SK-N-MC (cell line): ENCODE measurements at regions not wholly inside any gene's neighbourhood (a gene's known extent, or its start where the extent isn't known, plus 50 kb on each side); places are given as distances from the start of the nearest gene placed in this dataset.
"Not testable (repeated sequence)": the region's sequence is repeated elsewhere in the genome, so short reads cannot be mapped to it uniquely, and the experiment has no call there.

Source experiments
- DNase-seq: peaks from one replicate; pipeline ENCODE4 v3.0.0-alpha.2; 2011; ENCODE audit warnings: low read depth, low spot score
- H3K27ac ChIP-seq: fragments of 200-600 bp; sonication (generic); 2 replicates; pipeline ENCODE4 v1.5.1; 2016; ENCODE audit warnings: mixed run types
- H3K36me3 ChIP-seq: fragments of 200-600 bp; sonication (generic); 2 replicates; pipeline ENCODE4 v1.6.1; 2017; ENCODE audit warnings: antibody characterized with exemption, low read length, mixed read lengths; ENCODE audit not compliant: insufficient read depth
- H3K4me3 ChIP-seq: fragments of 200-600 bp; sonication (generic); 2 replicates; pipeline ENCODE4 v1.5.1; 2016
- H3K9ac ChIP-seq: fragments of 200-600 bp; sonication (generic); 2 replicates; pipeline ENCODE4 v1.8.0; 2017; ENCODE audit warnings: mixed run types, mixed read lengths; ENCODE audit not compliant: insufficient read length
- H3K9me3 ChIP-seq: fragments of 200-600 bp; sonication (generic); 2 replicates; pipeline ENCODE4 v1.6.1; 2017; ENCODE audit warnings: low read depth, mild to moderate bottlenecking, antibody characterized with exemption, low read length, moderate library complexity, mixed read lengths
- EZH2 ChIP-seq: fragments of 200-600 bp; sonication (generic); IDR thresholded peaks from one replicate; pipeline ENCODE4 v1.6.1; 2017; ENCODE audit warnings: antibody characterized with exemption
- FOXP2 ChIP-seq: optimal IDR thresholded peaks from 2 replicates; pipeline ENCODE3; 2011; ENCODE audit warnings: mild to moderate bottlenecking, moderate library complexity; ENCODE audit not compliant: insufficient read depth; ENCODE audit errors: extremely low read length, control extremely low read depth
- POLR2AphosphoS5 ChIP-seq: IDR thresholded peaks from 2 replicates; pipeline ENCODE4 v1.6.1; 2012; ENCODE audit warnings: mild to moderate bottlenecking, low read depth, low read length, borderline replicate concordance

DNA sequence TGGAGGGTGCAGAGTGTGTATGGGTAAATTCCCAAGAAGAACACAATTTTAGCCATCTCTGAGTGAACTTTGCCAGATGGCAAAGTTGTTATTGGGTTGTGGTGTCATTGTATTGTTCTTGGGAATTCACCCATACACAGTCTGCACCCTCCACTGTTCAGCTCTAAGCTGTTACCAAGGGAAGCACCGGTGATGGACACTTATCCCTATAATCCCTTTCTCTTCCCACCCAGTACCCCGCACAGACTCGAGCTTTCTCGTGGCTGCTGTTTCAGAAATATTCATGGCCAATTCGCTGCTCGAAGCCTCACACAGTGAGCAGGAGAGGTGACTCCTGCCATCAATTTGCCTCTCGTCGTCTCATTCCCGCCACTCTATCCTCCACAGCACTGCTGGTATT, 95.7 kb upstream of the PALMD start:
- Histone ChIP-seq H3K9ac (no peak overlapping the region), H3K27ac (no peak overlapping the region), H3K9me3 (no peaks in the 10 kb centered on the region), H3K36me3 (no peaks in the 10 kb centered on the region), H3K4me3 (no peak overlapping the region)
- no peak for DNase-seq
- TF ChIP-seq FOXP2 (no peak), POLR2AphosphoS5 (no peak), EZH2 (no peak)

DNA sequence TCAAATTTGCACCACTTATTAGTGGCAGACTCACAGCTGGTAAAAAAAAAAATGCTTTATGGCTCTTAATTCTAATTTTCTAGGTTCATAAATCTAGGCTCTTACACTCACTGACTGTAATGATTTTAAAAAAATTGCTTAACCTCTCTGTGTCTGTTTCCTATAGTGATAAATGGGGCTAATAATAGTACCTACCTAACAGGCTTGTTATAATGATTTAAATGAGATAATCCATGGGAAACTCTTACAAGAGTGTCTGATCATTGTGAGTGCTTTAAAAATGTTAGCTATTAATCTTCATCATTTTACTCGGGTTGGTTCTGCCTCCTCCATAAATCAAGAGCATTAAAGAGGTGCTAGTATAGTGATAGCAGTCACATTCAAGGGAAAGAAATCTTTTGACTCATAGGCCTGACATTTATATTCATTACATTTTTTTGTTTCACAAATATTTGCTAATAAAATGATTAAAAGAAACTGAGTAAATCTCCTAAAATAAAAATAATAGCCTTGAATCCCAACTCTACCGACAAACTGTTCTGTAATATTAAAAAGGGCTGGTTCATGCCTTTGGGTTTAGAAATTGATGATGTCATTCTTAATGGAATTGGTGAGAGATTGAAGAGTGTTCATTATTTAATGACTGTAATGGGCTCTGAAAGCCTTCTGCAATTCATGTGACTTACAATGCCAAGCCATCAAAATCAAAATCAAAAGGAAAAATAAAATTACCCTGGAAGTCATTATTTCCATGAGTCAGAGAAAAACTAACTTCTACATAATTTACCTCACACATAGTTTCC, 93.9 kb upstream of the PALMD start:
- no peak for TF ChIP-seq POLR2AphosphoS5
- TF ChIP-seq EZH2 = no peak
- TF ChIP-seq FOXP2 = no peak
- Histone ChIP-seq H3K9ac (no peak overlapping the region), H3K36me3 (no peaks in the 10 kb centered on the region), H3K27ac (no peak overlapping the region), H3K4me3 (no peak overlapping the region), H3K9me3 (no peaks in the 10 kb centered on the region)
- no peak for DNase-seq

DNA sequence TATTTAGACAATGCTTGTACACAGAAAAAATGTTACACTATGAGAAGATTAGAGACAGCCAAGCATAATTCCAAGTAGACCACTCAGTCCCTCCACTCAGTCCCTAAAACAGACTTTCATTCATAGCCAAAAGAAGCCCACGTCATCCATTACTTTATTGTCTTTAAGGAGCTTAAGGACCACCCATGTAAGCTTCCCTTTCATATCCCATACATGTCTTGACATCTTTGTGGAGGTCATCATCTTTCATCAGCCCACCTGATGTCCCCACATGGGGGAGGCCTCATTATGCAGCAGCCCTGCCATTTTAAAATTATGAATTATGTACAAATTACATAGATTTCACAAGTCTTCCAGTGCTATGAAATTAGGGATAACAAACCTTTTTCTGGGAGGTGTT, 92.6 kb upstream of the PALMD start:
- Histone ChIP-seq H3K27ac (no peak overlapping the region), H3K4me3 (no peak overlapping the region), H3K9ac (no peak overlapping the region), H3K36me3 (no peaks in the 10 kb centered on the region), H3K9me3 (no peaks in the 10 kb centered on the region)
- TF ChIP-seq POLR2AphosphoS5 = no peak
- no peak for TF ChIP-seq FOXP2
- no peak for TF ChIP-seq EZH2
- DNase-seq = no peak

DNA sequence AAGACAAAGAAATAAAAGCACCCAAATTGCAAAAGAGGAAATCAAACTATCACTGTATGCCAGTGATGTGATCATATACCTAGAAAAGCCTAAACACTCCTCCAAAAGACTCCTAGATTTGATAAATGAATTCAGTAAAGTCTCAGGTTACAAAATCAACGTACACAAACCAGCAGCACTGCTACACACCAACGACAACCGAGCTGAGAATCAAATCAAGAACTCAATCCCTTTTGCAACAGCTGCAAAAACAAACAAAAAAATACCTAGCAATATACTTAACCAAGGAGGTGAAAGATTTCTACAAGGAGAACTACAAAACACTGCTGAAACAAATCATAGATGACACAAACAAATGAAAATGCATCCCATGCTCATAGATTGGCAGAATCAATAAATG, 92.1 kb upstream of the PALMD start:
- not testable (repeated sequence) for H3K36me3 ChIP-seq, H3K27ac ChIP-seq, H3K9ac ChIP-seq, DNase-seq, H3K9me3 ChIP-seq, H3K4me3 ChIP-seq

DNA sequence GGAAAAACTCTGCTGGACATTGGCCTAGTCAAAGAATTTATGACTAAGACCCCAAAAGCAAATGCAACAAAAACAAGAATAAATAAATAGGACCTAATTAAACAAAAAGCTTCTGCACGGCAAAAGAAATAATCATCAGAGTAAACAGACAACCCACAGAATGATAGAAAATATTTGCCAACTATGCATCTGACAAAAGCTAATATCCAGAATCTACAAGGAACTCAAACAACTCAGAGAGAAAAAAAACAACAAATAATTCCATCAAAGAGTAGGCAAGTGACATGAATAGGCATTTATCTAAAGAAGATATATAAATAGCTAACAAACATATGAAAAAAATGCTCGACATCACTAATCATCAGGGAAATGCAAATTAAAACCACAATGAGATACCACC, 91.2 kb upstream of the PALMD start:
- DNase-seq = no peak
- Histone ChIP-seq H3K9me3 (no peaks in the 10 kb centered on the region), H3K4me3 (no peak overlapping the region), H3K9ac (no peak overlapping the region), H3K36me3 (no peaks in the 10 kb centered on the region), H3K27ac (no peak overlapping the region)
- TF ChIP-seq FOXP2 (no peak), EZH2 (no peak), POLR2AphosphoS5 (no peak)

DNA sequence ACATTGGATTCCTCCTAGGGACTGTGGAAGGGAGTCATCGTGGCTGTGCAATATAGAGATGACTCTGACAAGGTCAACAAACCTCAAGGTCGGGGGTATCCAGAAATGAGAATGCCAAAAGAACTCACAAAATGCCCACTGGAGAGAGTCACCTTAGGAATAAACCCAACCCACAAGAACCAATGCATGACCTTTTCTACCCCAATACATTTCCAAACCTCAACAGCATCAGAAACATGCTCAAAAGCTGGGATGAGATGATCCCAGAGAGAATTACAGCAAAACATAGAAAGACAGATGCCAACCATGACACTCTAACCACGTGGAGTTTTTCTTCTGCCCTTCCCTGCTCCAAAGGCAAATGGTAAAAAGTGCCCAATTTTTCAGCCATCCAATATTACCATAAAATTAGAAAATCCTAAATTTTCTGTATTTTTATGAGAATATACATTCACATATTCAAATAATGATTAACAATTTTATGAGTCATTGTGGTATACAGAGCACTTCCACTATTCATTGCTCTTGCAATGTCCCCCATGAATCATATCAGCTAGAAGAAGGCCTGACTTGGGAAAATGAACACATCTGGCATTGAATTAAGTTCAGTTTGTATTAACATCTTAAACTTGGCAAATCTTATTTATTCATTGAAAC, 88.2 kb upstream of the PALMD start:
- no peak for TF ChIP-seq EZH2
- no peak for TF ChIP-seq FOXP2
- TF ChIP-seq POLR2AphosphoS5 = no peak
- no peak overlapping the region for H3K27ac ChIP-seq
- no peaks in the 10 kb centered on the region for H3K36me3 ChIP-seq
- no peak overlapping the region for H3K9ac ChIP-seq
- no peak for DNase-seq
- H3K9me3 ChIP-seq = no peaks in the 10 kb centered on the region
- no peak overlapping the region for H3K4me3 ChIP-seq

DNA sequence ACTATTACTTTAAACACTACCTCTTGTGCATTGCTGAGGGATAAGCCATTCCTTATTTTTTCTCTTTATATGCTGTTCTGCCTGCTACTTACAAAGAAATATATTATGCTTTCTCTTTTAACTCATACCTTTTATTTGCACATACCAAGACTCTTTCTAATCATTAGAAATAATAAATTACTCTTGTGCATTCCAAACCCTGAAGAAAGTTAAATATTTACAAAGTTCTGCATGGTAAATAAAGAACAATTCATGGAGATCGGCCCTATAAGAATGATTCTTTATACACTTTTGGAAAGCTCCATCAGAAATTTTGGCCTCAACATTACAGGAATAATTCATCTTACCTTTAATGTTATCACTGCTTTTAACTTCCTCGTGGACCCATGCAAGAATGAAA, 86.7 kb upstream of the PALMD start:
- Histone ChIP-seq H3K4me3 (no peak overlapping the region), H3K9me3 (no peaks in the 10 kb centered on the region), H3K9ac (no peak overlapping the region), H3K27ac (no peak overlapping the region), H3K36me3 (no peaks in the 10 kb centered on the region)
- TF ChIP-seq EZH2 = no peak
- TF ChIP-seq FOXP2 = no peak
- TF ChIP-seq POLR2AphosphoS5 = no peak
- DNase-seq = no peak

DNA sequence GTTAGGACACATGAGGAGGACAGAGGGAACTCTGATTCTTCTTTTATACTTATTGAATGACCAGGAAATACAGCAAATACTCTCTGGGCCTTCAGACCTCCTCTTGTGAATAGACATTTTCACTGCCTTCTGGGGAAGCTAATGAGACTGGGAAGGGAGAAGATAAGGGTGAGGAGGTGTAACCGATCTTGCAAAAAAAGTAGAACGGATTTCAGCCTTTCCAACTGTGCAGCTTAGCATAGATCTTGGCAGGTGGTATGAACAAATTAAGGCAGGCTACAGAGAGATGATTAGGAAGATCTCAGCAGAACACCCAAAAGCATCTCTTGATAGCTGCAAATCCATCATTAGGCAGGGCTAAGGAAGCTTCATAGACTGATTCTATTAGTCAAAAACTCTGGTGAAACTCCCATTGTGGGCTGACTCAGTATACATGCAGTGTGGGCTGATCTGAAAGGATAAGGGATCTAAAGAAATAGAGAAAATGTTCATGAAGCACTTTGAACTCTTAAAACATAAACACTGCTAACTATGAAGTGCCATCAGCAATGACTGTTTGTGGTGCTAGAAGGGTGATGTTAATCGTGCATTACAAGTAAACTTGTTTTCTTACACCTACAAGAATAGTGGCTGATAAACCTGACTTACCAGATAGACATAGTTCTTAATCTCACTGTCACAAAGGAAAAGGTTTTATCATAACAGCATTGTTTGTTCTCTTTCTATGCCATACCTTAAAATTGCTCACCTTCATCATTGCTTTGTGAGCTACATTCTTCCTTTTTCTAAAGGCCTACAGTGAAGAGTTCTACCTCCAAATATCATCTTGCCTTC, 85.5 kb upstream of the PALMD start:
- no peaks in the 10 kb centered on the region for H3K36me3 ChIP-seq
- H3K27ac ChIP-seq = no peak overlapping the region
- H3K9ac ChIP-seq = no peak overlapping the region
- H3K4me3 ChIP-seq = no peak overlapping the region
- TF ChIP-seq FOXP2 (no peak), POLR2AphosphoS5 (no peak), EZH2 (no peak)
- no peaks in the 10 kb centered on the region for H3K9me3 ChIP-seq
- no peak for DNase-seq

DNA sequence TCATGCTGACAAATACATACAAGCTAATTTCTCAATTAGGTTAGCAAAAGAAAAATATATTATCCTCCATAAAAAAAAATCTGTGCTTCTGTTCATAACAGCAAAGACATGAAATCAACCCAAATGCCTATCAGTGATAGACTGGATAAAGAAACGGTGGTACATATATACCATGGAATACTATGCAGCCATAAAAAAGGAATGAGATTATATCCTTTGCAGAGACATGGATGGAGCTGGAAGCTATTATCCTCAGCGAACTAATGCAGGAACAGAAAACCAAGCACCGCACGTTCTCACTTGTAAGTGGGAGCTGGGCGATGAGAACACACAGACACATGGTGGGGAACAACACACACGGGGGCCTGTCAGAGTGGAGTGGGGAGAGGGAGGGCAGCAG, 84.0 kb upstream of the PALMD start:
- no peak overlapping the region for H3K9ac ChIP-seq
- no peak overlapping the region for H3K4me3 ChIP-seq
- H3K36me3 ChIP-seq = no peaks in the 10 kb centered on the region
- no peaks in the 10 kb centered on the region for H3K9me3 ChIP-seq
- no peak overlapping the region for H3K27ac ChIP-seq
- no peak for DNase-seq
- TF ChIP-seq EZH2 (no peak), POLR2AphosphoS5 (no peak), FOXP2 (no peak)
